Activated naive CD4-positive, alpha-beta T cell treated with anti-CD3 and anti-CD28 coated beads, Interleukin-2, amount 50 U/mL, for 24 hours (primary cell): ENCODE measurements at regions not wholly inside any gene's neighbourhood (a gene's known extent, or its start where the extent isn't known, plus 50 kb on each side); places are given as distances from the start of the nearest gene placed in this dataset.
"Not testable (repeated sequence)": the region's sequence is repeated elsewhere in the genome, so short reads cannot be mapped to it uniquely, and the experiment has no call there.

Experiments used
- H3K27ac Mint-ChIP-seq: one replicate; pipeline ENCODE4 v1.8.0; 2021; ENCODE audit warnings: mild to moderate bottlenecking, mixed read lengths
- H3K27me3 Mint-ChIP-seq: one replicate; pipeline ENCODE4 v1.8.0; 2021; ENCODE audit warnings: mixed read lengths
- H3K36me3 Mint-ChIP-seq: one replicate; pipeline ENCODE4 v1.8.0; 2021; ENCODE audit warnings: mixed read lengths
- H3K4me1 Mint-ChIP-seq: one replicate; pipeline ENCODE4 v1.8.0; 2021; ENCODE audit warnings: mixed read lengths
- H3K4me3 Mint-ChIP-seq: one replicate; pipeline ENCODE4 v1.8.0; 2021; ENCODE audit warnings: mild to moderate bottlenecking, mixed read lengths
- H3K9me3 Mint-ChIP-seq: one replicate; pipeline ENCODE4 v1.8.0; 2021; ENCODE audit warnings: mixed read lengths

- Mint-ChIP-seq H3K27ac (no peak overlapping the region), H3K4me1 (no peaks in the 10 kb centered on the region), H3K4me3 (no peak overlapping the region), H3K36me3 (no peaks in the 10 kb centered on the region), H3K9me3 (peaks cover 6% of the 10 kb centered on the region), H3K27me3 (no peaks in the 10 kb centered on the region)
Measured at GRCh38 chr13:71209217-71209616, 657.8 kb downstream of the DACH1 start.

GRCh38 chr13:71184583-71184982 lies 682.4 kb downstream of the DACH1 start:
- H3K27ac Mint-ChIP-seq, result not testable (repeated sequence)

GRCh38 chr13:71183352-71183751 lies 683.7 kb downstream of the DACH1 start:
- H3K36me3 Mint-ChIP-seq, H3K4me3 Mint-ChIP-seq, H3K9me3 Mint-ChIP-seq, H3K4me1 Mint-ChIP-seq, H3K27ac Mint-ChIP-seq, H3K27me3 Mint-ChIP-seq: not testable (repeated sequence)

More at GRCh38 chr13:71184583-71184982, 682.4 kb downstream of the DACH1 start:
- H3K4me1 Mint-ChIP-seq, H3K4me3 Mint-ChIP-seq, H3K27me3 Mint-ChIP-seq, H3K36me3 Mint-ChIP-seq, H3K9me3 Mint-ChIP-seq: not testable (repeated sequence)

DNA sequence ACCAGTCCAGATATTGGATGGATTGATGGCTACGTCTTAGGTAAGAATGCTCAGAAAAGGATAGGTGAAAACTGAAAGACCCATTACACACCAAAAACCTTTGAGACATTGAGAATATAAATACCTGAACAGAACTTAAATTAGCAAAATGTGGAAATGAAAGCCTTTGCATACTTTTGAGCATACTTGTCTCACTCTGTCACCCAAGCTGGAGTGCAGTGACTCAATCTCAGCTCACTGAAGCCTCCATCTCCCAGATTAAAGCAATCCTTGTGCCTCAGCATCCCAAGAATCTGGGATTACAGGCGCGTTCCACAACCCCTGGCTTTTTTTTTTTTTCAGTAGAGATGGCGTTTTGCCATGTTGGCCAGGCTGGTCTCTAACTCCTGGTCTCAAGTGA lies 695.3 kb downstream of the DACH1 start:
- no peak overlapping the region for H3K4me3 Mint-ChIP-seq
- no peaks in the 10 kb centered on the region for H3K4me1 Mint-ChIP-seq
- peaks cover 1% of the 10 kb centered on the region for H3K27me3 Mint-ChIP-seq
- peaks cover 5% of the 10 kb centered on the region for H3K9me3 Mint-ChIP-seq
- H3K27ac Mint-ChIP-seq, result no peak overlapping the region
- no peaks in the 10 kb centered on the region for H3K36me3 Mint-ChIP-seq

- Mint-ChIP-seq H3K4me3 (no peak overlapping the region), H3K36me3 (no peaks in the 10 kb centered on the region), H3K27ac (no peak overlapping the region), H3K27me3 (no peaks in the 10 kb centered on the region), H3K9me3 (no peaks in the 10 kb centered on the region), H3K4me1 (no peaks in the 10 kb centered on the region)
Measured at GRCh38 chr13:71169180-71169579, 697.8 kb downstream of the DACH1 start.

DNA sequence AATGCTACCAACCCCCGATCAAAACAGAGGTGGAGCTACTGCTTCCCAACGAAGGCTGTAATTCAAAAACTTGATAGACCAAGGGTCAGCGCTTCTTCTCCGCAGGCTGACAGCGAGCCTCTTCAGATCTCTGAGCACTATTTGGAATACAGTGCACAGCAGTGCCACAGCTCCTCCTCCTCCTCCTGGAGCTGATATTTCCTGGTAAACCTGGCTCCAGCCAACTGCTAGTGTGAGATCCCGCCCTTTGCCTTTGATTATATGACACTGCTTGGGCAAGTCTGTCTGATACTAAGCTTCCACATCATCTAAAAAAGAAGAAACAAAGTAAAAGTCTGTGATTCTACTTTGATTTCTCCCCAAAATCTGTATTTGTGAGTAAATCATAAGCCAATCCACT lies 710.5 kb downstream of the DACH1 start:
- no peak overlapping the region for H3K27ac Mint-ChIP-seq
- H3K36me3 Mint-ChIP-seq, result no peaks in the 10 kb centered on the region
- H3K4me1 Mint-ChIP-seq, result no peaks in the 10 kb centered on the region

GRCh38 chr13:71149498-71150363 lies 717.3 kb downstream of the DACH1 start:
- H3K4me3 Mint-ChIP-seq, result no peak overlapping the region
- H3K27ac Mint-ChIP-seq, result no peak overlapping the region
- H3K27me3 Mint-ChIP-seq, result no peaks in the 10 kb centered on the region
- no peaks in the 10 kb centered on the region for H3K9me3 Mint-ChIP-seq
- no peaks in the 10 kb centered on the region for H3K36me3 Mint-ChIP-seq
- no peaks in the 10 kb centered on the region for H3K4me1 Mint-ChIP-seq

More for the DNA sequence above, 710.5 kb downstream of the DACH1 start:
- peaks cover 5% of the 10 kb centered on the region for H3K9me3 Mint-ChIP-seq
- H3K27me3 Mint-ChIP-seq, result no peaks in the 10 kb centered on the region
- no peak overlapping the region for H3K4me3 Mint-ChIP-seq

GRCh38 chr13:71149046-71149445 lies 718.0 kb downstream of the DACH1 start:
- Mint-ChIP-seq H3K27ac (no peak overlapping the region), H3K4me1 (no peaks in the 10 kb centered on the region), H3K36me3 (no peaks in the 10 kb centered on the region), H3K4me3 (no peak overlapping the region), H3K9me3 (no peaks in the 10 kb centered on the region), H3K27me3 (no peaks in the 10 kb centered on the region)

DNA sequence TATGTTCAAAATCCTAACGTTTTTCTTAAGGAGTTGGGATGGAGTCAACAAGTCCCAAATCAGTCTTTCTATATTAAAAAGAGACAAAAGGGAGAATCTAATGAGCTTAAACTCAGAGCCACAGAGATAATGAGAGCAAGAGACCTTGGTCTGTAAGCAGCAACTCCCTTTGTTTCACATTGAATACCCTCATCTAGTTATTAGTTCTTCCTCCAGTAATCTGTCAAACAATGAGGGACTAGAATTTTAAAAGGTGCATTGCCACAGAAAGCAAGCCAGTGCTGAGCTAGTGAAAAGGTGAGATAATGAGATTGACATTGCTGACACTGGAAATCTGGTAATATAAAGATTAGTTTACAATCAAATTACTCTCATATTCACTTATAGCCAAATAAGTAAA lies 718.6 kb downstream of the DACH1 start:
- H3K36me3 Mint-ChIP-seq, result no peaks in the 10 kb centered on the region
- no peaks in the 10 kb centered on the region for H3K27me3 Mint-ChIP-seq
- no peak overlapping the region for H3K4me3 Mint-ChIP-seq
- H3K27ac Mint-ChIP-seq, result no peak overlapping the region
- no peaks in the 10 kb centered on the region for H3K4me1 Mint-ChIP-seq
- H3K9me3 Mint-ChIP-seq, result no peaks in the 10 kb centered on the region

DNA sequence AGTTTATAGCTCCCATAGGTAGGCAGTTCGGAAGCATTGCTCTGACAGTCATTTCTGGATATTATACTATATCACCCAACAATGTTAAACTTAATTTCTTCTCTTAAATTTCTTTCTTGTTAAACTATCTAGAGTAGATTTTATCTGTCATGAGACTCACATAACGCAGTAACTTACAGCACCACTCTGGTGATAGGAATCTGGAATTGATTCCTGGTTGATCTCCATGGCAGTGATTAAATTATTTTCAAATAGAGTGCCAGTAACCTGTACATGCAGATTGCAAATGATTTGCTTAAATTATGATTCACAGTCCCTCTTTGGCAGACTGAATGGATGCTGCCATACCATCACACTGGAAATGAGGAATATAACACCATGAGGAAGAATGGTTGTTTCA lies 722.1 kb downstream of the DACH1 start:
- Mint-ChIP-seq H3K4me3 (no peak overlapping the region), H3K36me3 (no peaks in the 10 kb centered on the region), H3K27me3 (no peaks in the 10 kb centered on the region), H3K27ac (no peak overlapping the region), H3K4me1 (no peaks in the 10 kb centered on the region), H3K9me3 (no peaks in the 10 kb centered on the region)

- H3K4me3 Mint-ChIP-seq, result no peak overlapping the region
- no peaks in the 10 kb centered on the region for H3K4me1 Mint-ChIP-seq
- no peaks in the 10 kb centered on the region for H3K36me3 Mint-ChIP-seq
- no peaks in the 10 kb centered on the region for H3K27me3 Mint-ChIP-seq
- no peak overlapping the region for H3K27ac Mint-ChIP-seq
- no peaks in the 10 kb centered on the region for H3K9me3 Mint-ChIP-seq
Measured at GRCh38 chr13:71137101-71137500, 729.9 kb downstream of the DACH1 start.

DNA sequence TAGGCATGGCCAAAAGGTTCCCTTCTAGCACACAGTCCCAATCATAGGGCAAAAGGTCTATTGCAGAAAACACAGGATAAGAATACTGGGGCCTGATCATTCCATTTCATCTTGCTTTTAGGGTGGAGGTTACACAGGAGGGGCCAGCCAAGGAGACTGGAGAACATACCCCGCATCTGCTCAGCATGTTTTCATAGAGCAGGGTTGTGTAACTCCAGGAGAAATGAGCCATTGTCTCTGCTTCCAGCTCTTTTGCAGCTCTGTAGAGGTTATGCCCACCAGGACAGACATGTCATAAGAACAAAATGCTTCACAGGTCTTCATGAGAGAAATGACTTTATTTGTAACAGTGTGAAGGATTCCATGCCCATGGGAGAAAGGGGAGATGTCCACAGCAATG lies 742.8 kb downstream of the DACH1 start:
- H3K4me1 Mint-ChIP-seq, result no peaks in the 10 kb centered on the region
- H3K4me3 Mint-ChIP-seq, result no peak overlapping the region
- H3K36me3 Mint-ChIP-seq, result no peaks in the 10 kb centered on the region
- H3K9me3 Mint-ChIP-seq, result no peaks in the 10 kb centered on the region
- H3K27ac Mint-ChIP-seq, result no peak overlapping the region
- no peaks in the 10 kb centered on the region for H3K27me3 Mint-ChIP-seq

- H3K4me3 Mint-ChIP-seq, result no peak overlapping the region
- no peaks in the 10 kb centered on the region for H3K27me3 Mint-ChIP-seq
- H3K36me3 Mint-ChIP-seq, result no peaks in the 10 kb centered on the region
- H3K27ac Mint-ChIP-seq, result no peak overlapping the region
- H3K4me1 Mint-ChIP-seq, result no peaks in the 10 kb centered on the region
- no peaks in the 10 kb centered on the region for H3K9me3 Mint-ChIP-seq
Measured at GRCh38 chr13:71118779-71119364, 748.1 kb downstream of the DACH1 start.

DNA sequence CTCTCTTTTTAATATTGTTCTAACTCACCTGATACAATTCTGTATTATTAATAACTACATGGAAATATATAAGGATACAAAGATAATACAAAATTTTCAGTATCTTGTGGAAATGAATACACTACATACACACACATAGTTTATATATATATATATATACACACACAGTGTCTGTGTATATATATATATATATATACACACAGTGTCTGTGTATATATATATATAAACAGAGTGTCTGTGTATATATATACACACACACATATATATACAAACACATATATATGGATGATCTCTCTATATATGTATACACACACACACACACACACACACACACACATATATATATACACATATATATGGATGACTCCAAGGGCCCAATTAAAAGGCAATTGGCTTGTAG lies 749.1 kb downstream of the DACH1 start:
- Mint-ChIP-seq H3K27ac (no peak overlapping the region), H3K36me3 (no peaks in the 10 kb centered on the region), H3K9me3 (no peaks in the 10 kb centered on the region), H3K27me3 (no peaks in the 10 kb centered on the region), H3K4me1 (no peaks in the 10 kb centered on the region), H3K4me3 (no peak overlapping the region)

GRCh38 chr13:71115301-71115700 lies 751.7 kb downstream of the DACH1 start:
- H3K27me3 Mint-ChIP-seq, result no peaks in the 10 kb centered on the region
- no peak overlapping the region for H3K4me3 Mint-ChIP-seq
- no peaks in the 10 kb centered on the region for H3K9me3 Mint-ChIP-seq

GRCh38 chr13:71096421-71096820 lies 770.6 kb downstream of the DACH1 start:
- H3K36me3 Mint-ChIP-seq, result no peaks in the 10 kb centered on the region
- H3K4me1 Mint-ChIP-seq, result no peaks in the 10 kb centered on the region
- no peaks in the 10 kb centered on the region for H3K27me3 Mint-ChIP-seq
- H3K4me3 Mint-ChIP-seq, result no peak overlapping the region
- H3K27ac Mint-ChIP-seq, result no peak overlapping the region
- peaks cover 6% of the 10 kb centered on the region for H3K9me3 Mint-ChIP-seq

More at GRCh38 chr13:71115301-71115700, 751.7 kb downstream of the DACH1 start:
- Mint-ChIP-seq H3K36me3 (no peaks in the 10 kb centered on the region), H3K4me1 (no peaks in the 10 kb centered on the region), H3K27ac (no peak overlapping the region)
